HG02642 (cell line): ENCODE measurements at regions not wholly inside any gene's neighbourhood (a gene's known extent, or its start where the extent isn't known, plus 50 kb on each side); places are given as distances from the start of the nearest gene placed in this dataset.
"Not testable (repeated sequence)": the region's sequence is repeated elsewhere in the genome, so short reads cannot be mapped to it uniquely, and the experiment has no call there.

ENCODE experiments used
- ATAC-seq: cut with Tn5 transposase; IDR thresholded peaks from one replicate; pipeline ENCODE4 v1.9.1; 2021; ENCODE audit warnings: mild to moderate bottlenecking; ENCODE audit not compliant: unreplicated experiment, poor library complexity

DNA sequence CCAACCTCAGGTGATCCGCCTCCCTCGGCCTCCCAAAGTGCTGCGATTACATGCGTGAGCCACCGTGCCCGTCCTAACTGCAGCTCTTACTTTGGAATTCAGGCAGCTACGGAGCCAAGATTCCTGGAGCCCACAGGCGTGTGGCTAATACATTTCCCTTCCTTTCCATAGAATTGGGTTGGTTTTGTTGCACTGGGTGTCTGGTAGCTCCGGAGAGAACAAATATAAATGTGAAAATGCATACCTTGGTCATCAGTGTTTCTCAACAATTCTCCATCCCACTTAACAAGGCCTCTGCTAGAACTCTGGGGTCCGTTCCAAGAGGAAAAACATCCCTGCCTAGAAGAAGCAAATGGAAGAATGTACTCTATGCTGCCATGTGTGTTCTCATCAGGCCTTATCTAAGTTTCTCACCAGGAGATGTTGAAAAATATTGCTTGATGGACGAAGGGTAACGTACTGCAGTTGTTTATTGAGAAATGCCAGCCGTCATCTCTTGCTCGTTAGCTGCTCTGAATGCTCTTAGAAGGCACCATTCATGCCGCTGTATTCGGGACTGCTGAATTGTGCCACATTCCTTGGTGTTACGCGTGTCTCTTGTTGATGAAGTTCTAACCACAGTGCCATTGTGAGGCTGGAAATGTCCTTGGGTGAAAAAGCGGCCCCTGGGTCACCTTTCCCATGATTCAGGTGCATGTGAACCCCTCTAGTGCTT lies 50.5 kb upstream of the CD99 start:
- ATAC-seq = no peak

DNA sequence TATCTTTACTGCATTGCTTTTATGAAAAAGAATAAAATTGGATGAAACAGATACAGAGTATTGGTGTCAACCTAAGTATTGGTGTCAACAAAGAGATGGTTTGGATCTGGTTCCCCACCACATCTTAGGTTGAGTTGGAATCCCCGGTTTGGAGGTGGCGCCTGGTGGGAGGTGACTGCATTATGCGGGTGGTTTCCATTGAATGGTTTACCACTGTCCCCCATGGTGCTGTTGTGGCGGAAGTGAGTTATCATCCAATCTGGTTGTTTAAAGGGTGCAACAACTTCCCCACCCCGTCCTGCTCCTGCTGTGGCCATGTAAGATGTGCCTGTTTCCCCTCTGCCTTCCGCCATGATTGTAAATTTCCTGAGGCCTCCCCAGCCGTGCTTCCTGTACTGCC lies 52.8 kb upstream of the CD99 start:
- ATAC-seq = no peak

DNA sequence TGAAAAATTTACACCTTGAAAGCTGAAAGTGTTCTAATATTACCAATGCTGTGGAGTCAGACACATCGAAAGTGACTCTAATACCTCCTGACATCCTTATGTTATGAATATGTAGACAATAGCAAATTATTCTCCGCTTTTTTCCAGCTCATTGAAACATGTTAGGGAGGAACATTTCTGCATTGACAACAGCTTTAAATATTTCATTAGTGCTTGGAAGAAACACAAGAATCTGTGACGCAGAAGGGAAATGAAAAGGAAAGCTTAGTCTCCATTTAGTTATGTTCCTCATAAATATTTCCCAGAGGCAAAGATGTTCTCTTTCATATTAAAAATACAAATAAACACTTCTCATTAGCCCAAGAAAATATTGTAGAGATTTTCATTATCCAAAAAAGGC lies 55.8 kb upstream of the CD99 start:
- no peak for ATAC-seq

DNA sequence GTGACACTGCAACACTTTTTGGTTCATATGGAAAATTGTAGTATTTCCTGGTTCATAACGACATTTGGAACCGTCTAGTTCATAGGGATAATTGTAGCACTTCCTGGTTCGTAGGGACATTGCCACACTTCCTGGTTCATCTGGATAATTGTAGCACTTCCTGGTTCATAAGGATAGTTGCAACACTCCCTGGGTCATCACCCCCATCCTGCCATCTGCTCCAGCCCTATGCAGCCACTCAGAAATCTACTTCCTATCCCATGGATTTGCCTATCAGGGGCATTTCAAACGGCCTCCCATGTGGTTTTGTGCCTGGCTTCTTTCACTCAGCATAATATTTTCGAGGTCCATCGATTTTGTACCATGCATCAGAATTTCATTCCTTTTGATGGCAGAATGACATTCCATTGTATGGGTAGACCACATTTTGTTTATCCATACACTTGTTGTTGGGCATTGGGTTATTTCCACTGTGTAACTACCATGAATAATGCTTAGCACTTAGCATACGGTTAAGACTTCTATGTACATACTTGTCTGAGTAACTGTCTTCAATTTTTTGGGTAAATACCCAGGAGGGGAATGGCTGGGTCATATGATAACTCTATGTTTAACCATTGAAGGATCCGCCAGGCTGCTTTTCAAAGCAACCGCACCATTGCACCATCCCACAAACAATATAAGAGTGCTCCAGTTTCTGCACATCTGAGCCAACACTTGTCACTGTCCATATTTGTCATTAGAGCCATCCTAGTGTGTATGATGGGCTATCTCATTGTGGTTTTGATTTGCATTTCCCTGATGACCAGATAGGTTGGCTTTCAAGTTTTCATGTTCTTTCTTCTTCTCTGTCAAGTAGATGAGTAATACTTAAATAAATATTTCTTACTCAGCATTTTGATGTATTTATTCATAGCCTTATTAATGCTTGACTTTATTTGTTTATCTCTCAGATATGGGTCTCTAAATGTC lies 58.3 kb upstream of the CD99 start:
- ATAC-seq = no peak

DNA sequence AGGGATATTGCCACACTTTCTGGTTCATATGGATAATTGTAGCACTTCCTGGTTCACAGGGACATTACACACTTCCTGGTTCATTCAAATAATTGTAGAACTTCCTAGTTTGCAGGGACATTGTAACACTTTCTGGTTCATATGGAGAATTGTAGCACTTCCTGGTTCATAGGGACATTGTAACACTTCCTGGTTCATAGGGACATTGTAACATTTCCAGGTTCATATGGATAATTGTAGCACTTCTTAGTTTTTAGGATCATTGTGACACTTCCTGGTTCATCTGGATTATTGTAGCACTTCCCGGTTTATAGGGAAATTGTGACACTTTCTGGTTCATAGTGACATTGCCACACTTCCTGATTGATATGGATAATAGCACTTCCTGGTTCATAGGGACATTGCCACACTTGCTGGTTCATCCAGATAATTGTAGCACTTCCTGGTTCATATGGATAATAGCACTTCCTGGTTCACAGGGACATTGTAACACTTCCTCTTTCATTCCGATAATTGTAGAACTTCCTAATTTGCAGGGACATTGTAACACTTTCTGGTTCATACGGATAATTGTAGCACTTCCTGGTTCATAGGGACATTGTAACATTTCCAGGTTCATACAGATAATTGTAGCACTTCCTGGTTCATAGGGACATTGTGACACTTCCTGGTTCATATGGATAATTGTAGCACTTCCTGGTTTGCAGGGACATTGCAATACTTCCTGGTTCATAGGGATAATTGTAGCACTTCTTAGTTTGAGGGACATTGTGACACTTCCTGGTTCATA lies 59.2 kb upstream of the CD99 start:
- no peak for ATAC-seq

DNA sequence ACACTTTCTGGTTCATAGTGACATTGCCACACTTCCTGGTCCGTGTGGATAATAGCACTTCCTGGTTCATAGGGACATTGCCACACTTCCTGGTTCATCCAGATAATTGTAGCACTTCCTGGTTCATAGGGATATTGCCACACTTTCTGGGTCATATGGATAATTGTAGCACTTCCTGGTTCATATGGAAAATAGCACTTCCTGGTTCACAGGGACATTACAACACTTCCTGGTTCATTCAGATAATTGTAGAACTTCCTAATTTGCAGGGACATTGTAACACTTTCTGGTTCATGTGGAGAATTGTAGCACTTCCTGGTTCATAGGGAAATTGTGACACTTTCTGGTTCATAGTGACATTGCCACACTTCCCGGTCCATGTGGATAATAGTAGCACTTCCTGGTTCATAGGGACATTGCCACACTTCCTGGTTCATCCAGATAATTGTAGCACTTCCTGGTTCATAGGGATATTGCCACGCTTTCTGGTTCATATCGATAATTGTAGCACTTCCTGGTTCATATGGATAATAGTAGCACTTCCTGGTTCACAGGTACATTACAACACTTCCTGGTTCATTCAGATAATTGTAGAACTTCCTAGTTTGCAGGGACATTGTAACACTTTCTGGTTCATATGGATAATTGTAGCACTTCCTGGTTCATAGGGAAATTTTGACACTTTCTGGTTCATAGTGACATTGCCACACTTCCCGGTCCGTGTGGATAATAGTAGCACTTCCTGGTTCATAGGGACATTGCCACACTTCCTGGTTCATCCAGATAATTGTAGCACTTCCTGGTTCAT lies 60.0 kb upstream of the CD99 start:
- ATAC-seq = not testable (repeated sequence)

DNA sequence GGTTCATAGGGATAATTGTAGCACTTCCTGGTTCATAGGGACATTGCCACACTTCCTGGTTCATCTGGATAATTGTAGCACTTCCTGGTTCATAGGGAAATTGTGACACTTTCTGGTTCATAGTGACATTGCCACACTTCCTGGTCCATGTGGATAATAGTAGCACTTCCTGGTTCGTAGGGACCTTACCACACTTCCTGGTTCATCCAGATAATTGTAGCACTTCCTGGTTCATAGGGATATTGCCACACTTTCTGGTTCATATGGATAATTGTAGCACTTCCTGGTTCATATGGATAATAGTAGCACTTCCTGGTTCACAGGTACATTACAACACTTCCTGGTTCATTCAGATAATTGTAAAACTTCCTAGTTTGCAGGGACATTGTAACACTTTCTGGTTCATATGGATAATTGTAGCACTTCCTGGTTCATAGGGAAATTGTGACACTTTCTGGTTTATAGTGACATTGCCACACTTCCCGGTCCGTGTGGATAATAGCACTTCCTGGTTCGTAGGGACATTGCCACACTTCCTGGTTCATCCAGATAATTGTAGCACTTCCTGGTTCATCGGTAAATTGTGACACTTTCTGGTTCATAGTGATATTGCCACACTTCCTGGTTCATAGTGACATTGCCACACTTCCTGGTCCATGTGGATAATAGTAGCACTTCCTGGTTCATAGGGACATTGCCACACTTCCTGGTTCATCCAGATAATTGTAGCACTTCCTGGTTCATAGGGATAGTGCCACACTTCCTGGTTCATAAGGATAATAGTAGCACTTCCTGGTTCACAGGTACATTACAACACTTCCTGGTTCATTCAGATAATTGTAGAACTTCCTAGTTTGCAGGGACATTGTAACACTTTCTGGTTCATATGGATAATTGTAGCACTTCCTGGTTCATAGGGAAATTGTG lies 60.8 kb upstream of the CD99 start:
- ATAC-seq = not testable (repeated sequence)

DNA sequence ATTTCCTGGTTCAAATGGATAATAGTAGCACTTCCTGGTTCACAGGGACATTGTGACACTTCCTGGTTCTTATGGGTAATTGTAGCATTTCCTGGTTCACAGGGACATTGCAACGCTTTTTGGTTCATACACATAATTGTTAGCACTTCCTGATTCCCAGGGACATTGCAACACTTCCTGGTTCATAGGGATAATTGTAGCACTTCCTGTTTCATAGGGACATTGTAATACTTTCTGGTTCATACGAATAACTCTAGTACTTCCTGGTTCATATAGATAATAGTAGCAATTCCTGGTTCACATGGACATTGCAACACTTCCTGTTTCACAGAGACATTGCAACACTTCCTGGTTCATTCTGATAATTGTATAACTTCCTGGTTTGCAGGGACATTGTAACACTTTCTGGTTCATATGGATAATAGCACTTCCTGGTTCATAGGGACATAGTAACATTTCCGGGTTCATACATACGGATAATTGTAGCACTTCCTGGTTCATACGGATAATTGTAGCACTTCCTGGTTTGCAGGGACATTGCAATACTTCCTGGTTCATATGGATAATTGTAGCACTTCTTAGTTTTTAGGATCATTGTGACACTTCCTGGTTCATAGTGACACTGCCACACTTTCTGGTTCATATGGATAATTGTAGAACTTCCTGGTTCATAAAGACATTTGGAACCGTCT lies 61.6 kb upstream of the CD99 start:
- ATAC-seq = no peak

DNA sequence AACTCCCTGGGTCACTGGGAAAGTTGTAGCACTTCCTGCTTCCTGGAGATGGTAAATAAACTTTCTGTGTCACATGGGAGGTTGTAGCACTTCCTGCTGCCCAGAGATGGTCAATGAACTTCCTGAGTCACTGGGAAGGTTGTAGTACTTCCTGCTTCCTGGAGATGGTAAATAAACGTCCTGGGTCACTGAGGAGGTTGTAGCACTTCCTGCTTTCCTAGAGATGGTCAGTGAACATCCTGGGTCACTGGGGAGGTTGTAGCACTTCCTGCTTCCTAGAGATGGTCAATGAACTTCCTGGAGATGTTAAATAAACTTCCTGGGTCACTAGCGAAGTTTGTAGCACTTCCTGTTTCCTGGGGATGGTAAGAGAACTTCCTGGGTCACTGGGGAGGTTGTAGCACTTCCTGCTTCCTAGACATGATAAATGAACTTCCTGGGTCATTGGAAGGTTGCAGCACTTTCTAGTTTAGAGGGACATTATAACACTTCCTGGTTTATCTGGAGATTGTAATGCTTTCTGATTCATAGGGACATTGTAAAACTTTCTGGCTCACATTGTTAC lies 62.3 kb upstream of the CD99 start:
- no peak for ATAC-seq

DNA sequence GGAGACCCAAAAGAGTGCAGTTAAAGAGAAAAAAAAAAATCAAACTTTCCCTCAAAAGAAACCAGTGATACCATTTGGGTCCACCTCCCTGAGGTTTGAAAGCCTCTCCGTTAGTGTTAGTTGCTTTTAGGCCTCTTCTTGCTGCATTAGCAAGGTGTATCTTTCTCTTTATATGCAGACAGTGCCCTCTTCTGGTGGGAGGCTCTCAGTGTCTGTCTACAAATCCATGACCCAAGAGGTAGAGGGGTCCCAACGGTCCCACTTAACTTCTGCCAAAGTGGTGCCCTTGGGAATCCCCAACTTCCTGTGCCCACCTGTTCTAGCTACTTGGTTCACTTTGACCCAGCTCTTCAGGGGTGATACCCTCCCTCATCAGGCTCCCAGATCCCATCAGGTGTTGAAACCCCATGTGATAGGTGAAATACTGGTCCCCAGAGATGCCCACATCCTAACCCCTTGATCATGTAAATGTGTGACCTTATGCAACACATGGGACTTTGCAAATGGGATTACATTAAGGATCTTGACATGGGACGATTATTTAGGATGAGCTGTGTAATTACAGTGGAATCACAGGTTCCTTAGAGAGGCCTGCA lies 63.7 kb upstream of the CD99 start:
- peak; percentile 86 for ATAC-seq

DNA sequence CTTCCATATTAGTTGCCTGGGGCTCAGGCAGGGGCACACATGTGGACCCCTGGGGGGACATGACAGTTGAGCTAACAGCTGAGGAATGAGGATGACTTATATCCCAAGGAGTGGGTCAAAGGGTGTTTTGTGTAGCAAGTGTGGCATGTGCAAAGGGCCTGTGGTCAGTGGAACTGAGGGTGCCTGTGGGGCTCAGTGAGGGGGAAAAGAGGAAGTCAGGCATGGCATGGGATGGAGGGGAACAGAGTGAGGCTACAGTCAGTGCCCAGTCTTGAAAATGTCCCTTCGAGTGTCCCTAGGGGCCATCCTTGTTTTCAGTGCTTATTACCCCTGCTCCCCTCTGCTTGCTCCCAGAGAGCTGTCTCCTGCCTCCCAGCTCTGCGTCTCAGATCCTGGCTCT lies 64.3 kb upstream of the CD99 start:
- no peak for ATAC-seq

DNA sequence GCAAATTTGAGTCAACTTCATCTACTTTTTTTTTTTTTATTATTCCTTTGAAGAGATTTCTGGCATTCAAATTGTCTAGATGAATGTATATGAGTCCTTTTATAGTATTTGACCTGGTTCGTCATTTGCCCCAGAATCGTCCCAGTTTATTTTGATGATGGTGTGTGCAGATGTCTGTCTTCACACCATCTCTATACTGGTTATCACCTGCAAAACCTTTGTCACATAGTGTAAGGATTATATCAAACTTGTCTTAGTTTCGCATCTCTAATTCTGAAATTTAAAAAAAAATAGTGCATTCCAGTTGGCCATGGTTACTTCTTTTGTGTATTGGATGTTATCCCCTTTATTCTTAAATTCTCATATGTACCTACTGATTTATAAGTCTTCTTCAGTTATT lies 70.5 kb upstream of the CD99 start:
- ATAC-seq = no peak

DNA sequence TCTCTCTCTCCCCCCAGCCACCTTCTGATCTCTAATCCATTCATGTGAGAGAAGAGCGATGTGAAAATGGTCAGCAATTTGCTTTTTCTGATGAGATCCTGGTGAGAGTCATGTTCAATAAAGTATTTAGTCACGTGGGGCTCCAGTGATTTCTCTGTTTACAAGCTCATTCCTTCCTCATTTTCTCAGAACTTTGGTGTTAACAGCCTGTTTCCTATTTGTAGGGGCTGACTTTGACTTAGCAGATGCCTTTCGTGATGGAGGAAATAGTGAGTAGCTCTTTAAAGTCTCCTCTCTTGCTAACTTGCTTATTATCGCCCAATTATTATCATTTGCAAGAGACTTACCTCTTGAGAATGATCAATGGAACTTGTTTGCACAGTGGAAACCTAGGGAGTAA lies 72.6 kb upstream of the CD99 start:
- ATAC-seq = no peak

DNA sequence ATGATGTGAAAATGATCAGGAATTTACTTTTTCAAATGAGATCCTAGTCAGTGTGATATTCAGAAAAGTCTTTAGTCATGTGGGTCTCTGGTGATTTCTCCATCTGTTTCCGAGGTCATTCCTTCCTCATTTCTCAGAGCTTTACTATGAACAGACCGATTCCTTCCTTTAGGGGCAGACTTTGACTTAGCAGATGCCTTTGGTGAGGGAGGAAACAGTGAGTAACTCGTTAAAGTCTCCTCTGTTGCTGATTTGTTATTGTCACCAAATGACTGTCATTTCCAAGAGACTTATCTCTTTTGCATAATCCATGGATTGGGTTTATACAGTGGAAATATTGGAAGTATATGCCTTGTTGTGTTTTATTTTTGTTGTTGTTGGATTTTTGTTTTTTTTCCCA lies 76.2 kb upstream of the CD99 start:
- ATAC-seq = no peak

DNA sequence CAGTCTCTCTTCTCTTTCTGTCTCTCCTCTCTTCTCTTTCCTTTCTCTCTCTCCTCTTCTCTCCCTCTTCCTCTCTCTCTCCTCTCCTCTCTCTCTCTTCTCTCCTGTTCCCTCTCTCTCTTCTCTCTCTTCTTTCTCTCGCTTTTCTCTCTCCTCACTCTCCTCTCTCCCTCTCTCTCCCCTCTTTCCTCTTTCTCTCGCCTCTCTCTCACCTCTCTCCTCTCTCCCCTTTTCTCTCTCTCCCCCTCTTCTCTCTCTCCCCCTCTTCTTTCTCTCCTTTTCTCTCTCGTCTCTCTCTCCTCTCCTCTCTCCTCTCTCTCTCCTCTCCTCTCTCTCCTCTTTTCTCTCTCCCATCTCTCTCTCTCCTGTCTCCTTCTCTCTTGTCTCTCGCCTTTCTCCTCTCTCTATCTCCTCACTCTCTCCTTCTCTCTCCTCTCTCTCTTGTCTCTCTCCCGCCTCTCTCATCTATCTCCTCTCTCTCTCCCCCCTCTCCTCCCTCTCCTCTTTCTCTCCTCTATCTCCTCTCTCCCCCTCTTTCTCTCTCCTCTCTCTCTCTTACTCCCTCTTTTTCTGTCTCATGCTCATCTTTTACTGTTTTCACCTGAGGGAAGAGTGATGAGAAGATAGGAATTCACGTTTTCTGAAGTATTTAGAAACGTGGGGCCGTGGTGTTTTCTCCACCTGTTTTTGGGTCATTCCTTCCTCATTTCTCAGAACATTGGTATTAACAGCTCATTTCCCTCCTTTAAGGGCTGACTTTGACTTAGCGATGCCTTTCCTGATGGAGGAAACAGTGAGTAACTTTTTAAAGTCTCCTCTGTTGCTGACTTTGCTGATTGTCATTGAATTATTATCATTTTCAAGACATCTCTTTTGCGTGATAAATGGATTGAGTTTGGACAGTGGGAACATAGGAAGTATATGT lies 80.6 kb upstream of the CD99 start:
- ATAC-seq = no peak

DNA sequence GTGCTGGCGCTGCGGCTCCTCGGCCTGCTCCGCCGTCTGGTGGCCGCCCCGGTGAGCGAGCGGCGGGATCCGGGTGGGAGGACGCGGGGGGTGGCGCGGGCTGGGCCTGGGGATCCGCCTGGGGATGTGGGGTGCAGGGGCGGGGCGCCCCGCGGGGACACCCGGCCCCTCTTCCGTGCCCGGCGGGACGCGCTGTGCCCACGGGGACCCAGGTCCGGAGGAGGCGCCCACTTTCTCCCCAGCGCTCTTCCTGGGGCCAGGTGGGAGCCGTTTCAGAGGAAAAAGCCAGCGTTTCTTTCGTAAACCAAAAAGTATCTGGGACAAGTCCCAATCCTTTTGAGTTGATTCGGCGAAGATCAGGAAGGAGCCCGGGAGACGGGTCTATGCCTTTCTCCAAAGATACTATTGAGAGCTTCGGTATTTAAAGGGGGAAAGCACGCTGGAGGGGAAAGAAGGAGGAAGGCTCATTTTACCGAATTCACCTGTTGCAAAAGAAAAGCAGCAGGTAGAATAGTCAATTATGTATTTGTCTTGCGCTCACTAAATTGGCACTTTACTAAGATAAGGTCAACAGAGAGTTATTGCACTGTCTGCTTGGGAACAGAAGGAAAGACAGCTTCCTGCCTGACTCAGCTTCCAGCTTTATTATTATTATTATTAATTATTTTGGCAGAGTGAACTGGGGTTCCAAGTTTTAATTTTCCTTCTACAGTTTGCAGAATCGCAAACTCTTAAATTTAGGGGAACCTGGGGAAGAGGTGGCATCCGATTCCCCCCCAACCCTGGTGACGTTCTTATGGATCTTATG lies 81.5 kb upstream of the CD99 start:
- ATAC-seq = peak; percentile 51
